BJ (cell line): ENCODE measurements at regions not wholly inside any gene's neighbourhood (a gene's known extent, or its start where the extent isn't known, plus 50 kb on each side); places are given as distances from the start of the nearest gene placed in this dataset.

Experiments
- CTCF ChIA-PET: fragments of 350-600 bp; formaldehyde crosslinking; extraction: SDS; loops from one replicate; lab custom pipeline; 2021; ENCODE audit warnings: antibody characterized with exemption, inconsistent platforms; lab: Yijun Ruan, JAX
- POLR2A ChIA-PET: fragments of 300-600 bp; sonication (Branson Sonifier 250); formaldehyde crosslinking; extraction: SDS; loops from one replicate; lab custom pipeline; 2021; ENCODE audit warnings: antibody characterized with exemption; lab: Charles Lee
- DNase-seq: peaks from one replicate; pipeline ENCODE4 v3.0.0-alpha.2; 2011; ENCODE audit warnings: low read depth
- H3K27me3 ChIP-seq: 2 replicates; pipeline ENCODE4 v1.6.0; 2011; ENCODE audit warnings: low read length; ENCODE audit not compliant: control insufficient read depth, insufficient read depth
- H3K36me3 ChIP-seq: 2 replicates; pipeline ENCODE4 v1.5.1; 2011; ENCODE audit warnings: low read length; ENCODE audit not compliant: control insufficient read depth, insufficient read depth
- H3K4me3 ChIP-seq: 2 replicates; pipeline ENCODE4 v1.5.1; 2011; ENCODE audit warnings: low read depth, mild to moderate bottlenecking, control low read depth, low read length
- TF ChIP-seq, protein P1 (sequence below): IDR thresholded peaks from 2 replicates; pipeline ENCODE4 v1.5.1; 2011; ENCODE audit warnings: low read depth, mild to moderate bottlenecking, control low read depth, inconsistent platforms, low read length, moderate library complexity; ENCODE audit not compliant: insufficient read depth

DNA sequence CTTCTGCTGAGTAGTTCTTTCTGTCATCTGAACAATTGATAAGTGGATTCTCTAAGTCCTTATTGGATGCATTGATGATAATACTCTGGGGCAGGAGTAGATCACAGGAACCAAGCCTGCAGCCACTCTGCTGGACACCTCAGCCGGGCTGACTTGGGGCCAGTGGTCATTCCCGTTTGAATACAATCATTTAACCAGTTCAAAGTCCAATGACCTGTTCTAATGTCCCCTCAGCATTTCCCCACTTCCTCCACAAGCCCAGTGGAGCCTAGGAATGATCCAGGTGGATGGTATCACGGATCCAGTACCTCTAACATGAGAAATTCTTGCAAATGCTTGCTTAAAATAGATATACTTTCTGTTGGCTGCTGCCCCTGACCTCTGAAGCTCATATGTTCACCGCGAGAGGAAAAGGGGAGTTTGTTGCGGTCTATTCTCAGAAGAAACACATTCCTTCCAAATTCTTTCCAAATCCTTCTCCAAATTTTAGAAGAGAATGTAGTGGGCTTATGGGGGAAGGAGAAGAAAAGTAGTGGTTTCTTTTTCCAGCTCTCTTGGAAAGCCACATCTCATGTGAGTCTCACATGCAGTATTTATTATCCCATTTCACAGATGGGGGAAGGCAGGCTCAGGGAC, 170.9 kb downstream of the INHBB start:
- H3K36me3 ChIP-seq: no peaks in the 10 kb centered on the region
- DNase-seq: no peak
- no peak overlapping the region for H3K4me3 ChIP-seq
- peaks cover 6% of the 10 kb centered on the region; the same call in 1 of the 2 replicates for H3K27me3 ChIP-seq
- POLR2A ChIA-PET: no interaction called here
- CTCF ChIA-PET: interaction anchor here (1.0 to 1.7 kb wide), 2 partner anchors 164 to 173 kb away, joined by 3 to 7 read pairs; no protein-coding TSS in a partner anchor
- TF ChIP-seq, protein P1, sequence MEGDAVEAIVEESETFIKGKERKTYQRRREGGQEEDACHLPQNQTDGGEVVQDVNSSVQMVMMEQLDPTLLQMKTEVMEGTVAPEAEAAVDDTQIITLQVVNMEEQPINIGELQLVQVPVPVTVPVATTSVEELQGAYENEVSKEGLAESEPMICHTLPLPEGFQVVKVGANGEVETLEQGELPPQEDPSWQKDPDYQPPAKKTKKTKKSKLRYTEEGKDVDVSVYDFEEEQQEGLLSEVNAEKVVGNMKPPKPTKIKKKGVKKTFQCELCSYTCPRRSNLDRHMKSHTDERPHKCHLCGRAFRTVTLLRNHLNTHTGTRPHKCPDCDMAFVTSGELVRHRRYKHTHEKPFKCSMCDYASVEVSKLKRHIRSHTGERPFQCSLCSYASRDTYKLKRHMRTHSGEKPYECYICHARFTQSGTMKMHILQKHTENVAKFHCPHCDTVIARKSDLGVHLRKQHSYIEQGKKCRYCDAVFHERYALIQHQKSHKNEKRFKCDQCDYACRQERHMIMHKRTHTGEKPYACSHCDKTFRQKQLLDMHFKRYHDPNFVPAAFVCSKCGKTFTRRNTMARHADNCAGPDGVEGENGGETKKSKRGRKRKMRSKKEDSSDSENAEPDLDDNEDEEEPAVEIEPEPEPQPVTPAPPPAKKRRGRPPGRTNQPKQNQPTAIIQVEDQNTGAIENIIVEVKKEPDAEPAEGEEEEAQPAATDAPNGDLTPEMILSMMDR: no peak

GRCh38 chr2:120517751-120518469, 172.0 kb downstream of the INHBB start:
- ChIA-PET CTCF (interaction anchor here (0.6 to 1.7 kb wide), 2 partner anchors 158 to 174 kb away, joined by 4 to 7 read pairs; no protein-coding TSS in a partner anchor), POLR2A (no interaction called here)
- H3K27me3 ChIP-seq: peaks cover 6% of the 10 kb centered on the region; the same call in 1 of the 2 replicates
- H3K4me3 ChIP-seq: no peak overlapping the region
- no peaks in the 10 kb centered on the region for H3K36me3 ChIP-seq
- DNase-seq: no peak
- TF ChIP-seq, protein P1: no peak

DNA sequence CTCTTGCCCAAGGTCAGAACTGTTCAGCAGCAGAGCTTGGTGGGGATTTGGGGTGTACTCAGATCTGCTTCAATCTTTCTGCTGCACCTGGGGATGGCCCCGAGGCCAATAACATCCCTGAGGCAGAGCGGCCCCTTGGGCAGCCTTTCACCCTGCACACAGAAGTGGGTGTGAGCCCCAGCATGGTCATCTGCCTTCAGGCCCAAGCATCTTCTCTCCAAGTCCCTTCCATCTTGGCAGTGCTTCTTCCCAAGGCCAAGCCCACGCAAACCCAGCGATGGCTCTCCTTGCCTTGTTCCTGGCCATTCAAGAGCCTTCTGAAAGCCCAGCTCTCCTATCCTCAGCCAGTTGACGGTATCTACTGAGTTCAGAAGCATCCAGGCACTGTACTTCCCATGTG, 172.9 kb downstream of the INHBB start:
- DNase-seq: no peak
- peaks cover 7% of the 10 kb centered on the region; the same call in 1 of the 2 replicates for H3K27me3 ChIP-seq
- TF ChIP-seq, protein P1: no peak
- POLR2A ChIA-PET: no interaction called here
- no peaks in the 10 kb centered on the region for H3K36me3 ChIP-seq
- CTCF ChIA-PET: no interaction called here
- no peak overlapping the region for H3K4me3 ChIP-seq

- Histone ChIP-seq H3K36me3 (no peaks in the 10 kb centered on the region), H3K27me3 (peaks cover 7% of the 10 kb centered on the region; the same call in 1 of the 2 replicates), H3K4me3 (no peak overlapping the region)
- POLR2A ChIA-PET: no interaction called here
- TF ChIP-seq, protein P1: no peak
- CTCF ChIA-PET: no interaction called here
- DNase-seq: no peak
Measured at GRCh38 chr2:120519469-120519868, 173.5 kb downstream of the INHBB start.

DNA sequence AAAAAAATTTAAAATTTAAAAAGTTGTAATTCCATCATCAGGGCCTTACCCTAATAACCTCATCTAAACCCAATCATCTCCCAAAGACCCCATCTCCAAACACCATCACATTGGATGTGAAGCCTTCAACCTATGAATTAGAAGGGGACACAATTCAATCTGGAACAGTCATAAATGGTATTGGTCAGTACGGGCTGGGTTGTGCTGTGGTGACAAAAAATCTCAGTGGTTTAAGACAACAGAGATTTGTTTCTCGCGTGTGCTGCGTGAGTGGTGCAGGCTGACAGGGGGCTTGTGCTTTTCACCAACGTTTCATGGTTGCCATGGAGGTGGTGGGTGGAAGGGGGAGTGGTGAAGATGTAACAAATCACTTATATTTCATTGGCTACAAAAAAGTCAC, 174.5 kb downstream of the INHBB start:
- TF ChIP-seq, protein P1: no peak
- ChIA-PET CTCF (interaction anchor here (0.9 to 1.7 kb wide), 13 partner anchors 10 to 179 kb away, joined by 3 to 7 read pairs (median 4); no protein-coding TSS in a partner anchor), POLR2A (no interaction called here)
- no peak overlapping the region for H3K4me3 ChIP-seq
- H3K27me3 ChIP-seq: peaks cover 7% of the 10 kb centered on the region; the same call in 1 of the 2 replicates
- H3K36me3 ChIP-seq: no peaks in the 10 kb centered on the region
- DNase-seq: no peak
